ENCODE measurements at regions not wholly inside any gene's neighbourhood (a gene's known extent, or its start where the extent isn't known, plus 50 kb on each side); places are given as distances from the start of the nearest gene placed in this dataset.

GRCh38 chr5:128772356-128772755 lies 192.9 kb upstream of the SLC27A6 start:
- H3K4me1 ChIP-seq, result no peaks in the 10 kb centered on the region
- WGBS, result 34% methylated on average over 3 of the region's 3 CpGs
- H3K36me3 ChIP-seq, result no peaks in the 10 kb centered on the region
- no peak for TF ChIP-seq POLR2A (IDR thresholded peaks at IDR 0.05)
- no peak overlapping the region for H3K4me3 ChIP-seq
- no peak overlapping the region for H3K27ac ChIP-seq
- H3K27me3 ChIP-seq, result no peaks in the 10 kb centered on the region
- H3K9me3 ChIP-seq, result no peaks in the 10 kb centered on the region
- no peak for DNase-seq (ENCODE audit: low spot score in 2 of 2)

GRCh38 chr5:128773378-128773777 lies 191.9 kb upstream of the SLC27A6 start:
- no peak overlapping the region for H3K27ac ChIP-seq
- no peak for DNase-seq (ENCODE audit: low spot score in 2 of 2)
- no peak overlapping the region for H3K4me3 ChIP-seq
- H3K36me3 ChIP-seq, result no peaks in the 10 kb centered on the region
- no peak for TF ChIP-seq CTCF (IDR thresholded peaks at IDR 0.05)
- no peak for TF ChIP-seq EP300 (IDR thresholded peaks at IDR 0.05)
- TF ChIP-seq POLR2A (IDR thresholded peaks at IDR 0.05), result no peak
- no peak for TF ChIP-seq POLR2AphosphoS5 (IDR thresholded peaks at IDR 0.05)
- H3K4me1 ChIP-seq, result no peaks in the 10 kb centered on the region
- no peaks in the 10 kb centered on the region for H3K9me3 ChIP-seq
- H3K27me3 ChIP-seq, result no peaks in the 10 kb centered on the region
- 60% methylated on average over 4 of the region's 4 CpGs for WGBS

- no peak for DNase-seq (ENCODE audit: low spot score in 2 of 2)
- TF ChIP-seq POLR2AphosphoS5 (IDR thresholded peaks at IDR 0.05) (no peak), EP300 (IDR thresholded peaks at IDR 0.05) (no peak), CTCF (IDR thresholded peaks at IDR 0.05) (no peak), POLR2A (IDR thresholded peaks at IDR 0.05) (no peak)
- H3K9me3 ChIP-seq, result no peaks in the 10 kb centered on the region
- H3K27ac ChIP-seq, result no peak overlapping the region
- H3K36me3 ChIP-seq, result no peaks in the 10 kb centered on the region
- H3K4me1 ChIP-seq, result no peaks in the 10 kb centered on the region
- no peaks in the 10 kb centered on the region for H3K27me3 ChIP-seq
- 82% methylated on average over 7 of the region's 7 CpGs for WGBS
- H3K4me3 ChIP-seq, result no peak overlapping the region
These were observed 190.7 kb upstream of the SLC27A6 start for GRCh38 chr5:128774605-128775004.

GRCh38 chr5:128775558-128775957 lies 189.7 kb upstream of the SLC27A6 start:
- WGBS, result 56% methylated on average over 3 of the region's 3 CpGs

GRCh38 chr5:128777052-128777451 lies 188.2 kb upstream of the SLC27A6 start:
- Histone ChIP-seq H3K4me3 (no peak overlapping the region), H3K9me3 (no peaks in the 10 kb centered on the region), H3K27ac (no peak overlapping the region), H3K36me3 (no peaks in the 10 kb centered on the region), H3K27me3 (no peaks in the 10 kb centered on the region), H3K4me1 (no peaks in the 10 kb centered on the region)
- TF ChIP-seq EP300 (IDR thresholded peaks at IDR 0.05), result no peak
- DNase-seq (ENCODE audit: low spot score in 2 of 2), result no peak
- 91% methylated on average over 1 of the region's 1 CpG for WGBS

More at GRCh38 chr5:128775558-128775957, 189.7 kb upstream of the SLC27A6 start:
- no peaks in the 10 kb centered on the region for H3K4me1 ChIP-seq
- H3K9me3 ChIP-seq, result no peaks in the 10 kb centered on the region
- no peak overlapping the region for H3K4me3 ChIP-seq
- no peaks in the 10 kb centered on the region for H3K36me3 ChIP-seq
- no peaks in the 10 kb centered on the region for H3K27me3 ChIP-seq
- no peak overlapping the region for H3K27ac ChIP-seq
- TF ChIP-seq EP300 (IDR thresholded peaks at IDR 0.05), result no peak
- no peak for TF ChIP-seq CTCF (IDR thresholded peaks at IDR 0.05)
- no peak for TF ChIP-seq POLR2AphosphoS5 (IDR thresholded peaks at IDR 0.05)
- no peak for TF ChIP-seq POLR2A (IDR thresholded peaks at IDR 0.05)
- DNase-seq (ENCODE audit: low spot score in 2 of 2), result no peak

GRCh38 chr5:128778474-128778873 lies 186.8 kb upstream of the SLC27A6 start:
- DNase-seq (ENCODE audit: low spot score in 2 of 2), result no peak
- 75% methylated on average over 5 of the region's 5 CpGs for WGBS
- H3K9me3 ChIP-seq, result no peaks in the 10 kb centered on the region
- no peak overlapping the region for H3K27ac ChIP-seq
- no peaks in the 10 kb centered on the region for H3K36me3 ChIP-seq
- no peak for TF ChIP-seq EP300 (IDR thresholded peaks at IDR 0.05)
- no peak for TF ChIP-seq CTCF (IDR thresholded peaks at IDR 0.05)
- no peak for TF ChIP-seq POLR2AphosphoS5 (IDR thresholded peaks at IDR 0.05)
- TF ChIP-seq POLR2A (IDR thresholded peaks at IDR 0.05), result no peak
- H3K27me3 ChIP-seq, result no peaks in the 10 kb centered on the region
- peaks cover 4% of the 10 kb centered on the region for H3K4me1 ChIP-seq
- H3K4me3 ChIP-seq, result no peak overlapping the region
